WTC11 (cell line): ENCODE measurements at regions not wholly inside any gene's neighbourhood (a gene's known extent, or its start where the extent isn't known, plus 50 kb on each side); places are given as distances from the start of the nearest gene placed in this dataset.

ENCODE experiments used
- ATAC-seq: fragments of 200-7000 bp; cut with Tn5 transposase; 2 replicates; pipeline ENCODE4 v1.10.0; 2021; ENCODE audit warnings: mild to moderate bottlenecking, moderate library complexity
- CTCF ChIA-PET: fragments of 300-600 bp; sonication (Branson Sonifier 250); formaldehyde crosslinking; loops from one replicate; lab custom pipeline; 2021; ENCODE audit warnings: antibody characterized with exemption; lab: Charles Lee
- POLR2A ChIA-PET: fragments of 350-600 bp; sonication (Branson Sonifier 250); formaldehyde crosslinking; loops from one replicate; lab custom pipeline; 2021; ENCODE audit warnings: antibody characterized with exemption; lab: Charles Lee
- DNase-seq: peaks from one replicate; pipeline ENCODE4 v3.0.0; 2021; ENCODE audit warnings: low spot score
- H3K27ac Mint-ChIP-seq: 2 replicates; pipeline ENCODE4 v1.8.0; 2021; ENCODE audit warnings: mixed read lengths
- H3K27me3 Mint-ChIP-seq: 2 replicates; pipeline ENCODE4 v1.8.0; 2021; ENCODE audit warnings: low read depth, mild to moderate bottlenecking, moderate library complexity, mixed read lengths
- H3K36me3 Mint-ChIP-seq: 2 replicates; pipeline ENCODE4 v1.8.0; 2021; ENCODE audit warnings: mixed read lengths
- H3K4me1 Mint-ChIP-seq: 2 replicates; pipeline ENCODE4 v1.8.0; 2022; ENCODE audit warnings: mixed read lengths
- H3K4me3 Mint-ChIP-seq: 2 replicates; pipeline ENCODE4 v1.8.0; 2021; ENCODE audit warnings: mild to moderate bottlenecking, moderate library complexity, mixed read lengths
- H3K9me3 Mint-ChIP-seq: 2 replicates; pipeline ENCODE4 v1.8.0; 2021; ENCODE audit warnings: mixed read lengths
- TEAD4 ChIP-seq: sonication (generic); formaldehyde crosslinking; IDR thresholded peaks from 2 replicates; pipeline ENCODE4 v1.8.0; 2022; ENCODE audit warnings: mild to moderate bottlenecking, missing genetic modification reagents
- ZNF263 ChIP-seq: sonication (generic); formaldehyde crosslinking; IDR thresholded peaks from 2 replicates; pipeline ENCODE4 v1.8.1; 2022; ENCODE audit warnings: low read depth, mild to moderate bottlenecking, moderate library complexity, missing genetic modification reagents
- ZNF423 ChIP-seq: fragments of 250-450 bp; sonication (Bioruptor Pico); IDR thresholded peaks from 2 replicates; pipeline ENCODE4 v2.1.2; 2022; ENCODE audit warnings: mild to moderate bottlenecking, moderate library complexity
- TF ChIP-seq, protein P1 (sequence below): fragments of 250-450 bp; sonication (Bioruptor Pico); conservative IDR thresholded peaks from 2 replicates; pipeline ENCODE4 v1.9.0; 2021; ENCODE audit warnings: mild to moderate bottlenecking
- TF ChIP-seq, protein P2 (sequence below): fragments of 250-450 bp; sonication (Bioruptor Pico); IDR thresholded peaks from 2 replicates; pipeline ENCODE4 v1.9.0; 2021; ENCODE audit warnings: moderate library complexity, mild to moderate bottlenecking, inconsistent platforms, borderline replicate concordance

DNA sequence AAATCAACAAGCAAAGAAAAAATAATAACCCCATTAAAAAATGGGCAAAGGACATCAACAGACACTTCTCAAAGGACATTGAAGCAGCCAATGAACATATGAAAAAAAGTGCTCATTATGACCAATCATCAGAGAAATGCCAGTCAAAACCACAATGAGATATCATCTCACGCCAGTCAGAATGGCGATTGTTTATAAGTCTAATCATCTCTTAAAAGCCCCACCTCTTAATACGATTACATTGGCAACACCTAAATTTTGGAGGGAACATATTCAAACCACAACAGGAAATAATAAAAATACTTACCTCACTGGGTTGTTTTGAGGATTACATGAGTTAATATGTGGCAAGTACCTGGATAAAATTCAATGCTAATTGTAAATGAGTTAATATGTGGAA lies 57.1 kb upstream of the PLPPR4 start:
- POLR2A ChIA-PET = no interaction called here
- Mint-ChIP-seq H3K27me3 (no peaks in the 10 kb centered on the region), H3K4me3 (no peak overlapping the region), H3K9me3 (no peaks in the 10 kb centered on the region), H3K4me1 (no peaks in the 10 kb centered on the region), H3K36me3 (no peaks in the 10 kb centered on the region), H3K27ac (no peak overlapping the region)
- ATAC-seq = no peak
- CTCF ChIA-PET = no interaction called here
- TF ChIP-seq, protein P1, sequence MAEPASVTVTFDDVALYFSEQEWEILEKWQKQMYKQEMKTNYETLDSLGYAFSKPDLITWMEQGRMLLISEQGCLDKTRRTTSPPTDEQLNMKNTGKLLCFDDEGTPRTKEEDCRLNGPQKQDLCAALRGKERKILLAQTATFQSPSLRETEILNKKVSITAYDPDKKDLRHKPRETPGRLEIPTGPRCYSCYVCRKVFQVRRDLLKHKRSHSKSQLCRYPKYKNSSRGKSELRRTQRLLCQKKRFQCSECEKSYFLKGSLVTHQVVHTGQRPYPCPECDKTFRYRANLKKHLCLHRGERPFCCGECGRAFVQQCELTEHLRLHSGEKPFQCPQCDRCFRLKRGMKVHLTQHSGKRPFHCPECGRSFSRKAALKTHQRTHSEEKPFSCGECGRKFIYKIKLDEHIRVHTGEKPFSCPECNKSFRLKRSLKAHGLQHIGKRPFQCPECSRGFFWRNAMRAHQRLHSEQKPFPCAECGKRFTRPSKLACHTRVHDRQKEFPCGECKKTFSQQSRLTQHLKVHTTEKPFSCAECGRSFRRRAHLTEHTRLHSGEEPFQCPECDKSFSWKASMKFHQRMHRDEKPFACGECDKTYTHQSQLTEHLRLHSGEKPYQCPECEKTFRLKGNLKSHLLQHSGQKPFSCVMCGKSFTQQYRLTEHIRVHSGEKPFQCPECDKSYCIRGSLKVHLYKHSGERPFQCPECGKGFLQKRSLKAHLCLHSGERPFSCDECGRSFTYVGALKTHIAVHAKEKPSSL = no peak
- TF ChIP-seq, protein P2, sequence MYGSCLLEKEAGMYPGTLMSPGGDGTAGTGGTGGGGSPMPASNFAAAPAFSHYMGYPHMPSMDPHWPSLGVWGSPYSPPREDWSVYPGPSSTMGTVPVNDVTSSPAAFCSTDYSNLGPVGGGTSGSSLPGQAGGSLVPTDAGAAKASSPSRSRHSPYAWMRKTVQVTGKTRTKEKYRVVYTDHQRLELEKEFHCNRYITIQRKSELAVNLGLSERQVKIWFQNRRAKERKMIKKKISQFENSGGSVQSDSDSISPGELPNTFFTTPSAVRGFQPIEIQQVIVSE (CRISPR knock-in tag) = no peak
- no peak for TF ChIP-seq ZNF423 (CRISPR knock-in tag)
- no peak for TF ChIP-seq ZNF263
- TF ChIP-seq TEAD4 (CRISPR knock-in tag) = no peak
- no peak for DNase-seq
